Suppressor macrophage (primary cell): ENCODE measurements at regions not wholly inside any gene's neighbourhood (a gene's known extent, or its start where the extent isn't known, plus 50 kb on each side); places are given as distances from the start of the nearest gene placed in this dataset.
"Not testable (repeated sequence)": the region's sequence is repeated elsewhere in the genome, so short reads cannot be mapped to it uniquely, and the experiment has no call there.

ENCODE experiments used
- DNase-seq, 4 experiments: peaks; one replicate each; pipeline ENCODE4 v3.0.0-alpha.2; 2020 to 2022

GRCh38 chr5:25970906-25971489 lies 1067.4 kb downstream of the CDH9 start:
- no peak for DNase-seq

- not testable (repeated sequence) for DNase-seq
Measured at GRCh38 chr5:25969042-25969441, 1069.3 kb downstream of the CDH9 start.

GRCh38 chr5:25964009-25964372 lies 1074.4 kb downstream of the CDH9 start:
- DNase-seq: no peak

- no peak for DNase-seq
Measured at GRCh38 chr5:25963251-25964008, 1075.0 kb downstream of the CDH9 start.

DNA sequence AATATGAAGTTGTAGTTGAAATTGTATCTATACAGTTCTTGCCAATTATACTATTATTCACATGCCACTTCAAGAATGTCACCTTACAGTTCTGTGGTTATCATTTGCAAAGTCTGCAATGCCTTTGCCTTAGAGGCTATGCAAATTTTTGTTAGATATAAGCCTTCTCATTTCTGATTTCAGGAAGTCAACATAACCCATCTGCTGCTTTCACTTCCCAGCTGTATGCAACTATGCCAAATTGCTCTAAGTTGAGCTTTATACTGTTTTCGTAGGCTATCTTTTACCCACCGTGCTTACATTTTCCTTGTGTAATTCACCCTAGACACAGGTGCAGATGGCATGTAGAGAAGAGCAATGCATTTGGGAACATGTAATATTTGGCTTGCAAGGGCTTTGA lies 1083.0 kb downstream of the CDH9 start:
- DNase-seq: no peak

- DNase-seq: no peak
Measured at GRCh38 chr5:25950681-25951080, 1087.7 kb downstream of the CDH9 start.

DNA sequence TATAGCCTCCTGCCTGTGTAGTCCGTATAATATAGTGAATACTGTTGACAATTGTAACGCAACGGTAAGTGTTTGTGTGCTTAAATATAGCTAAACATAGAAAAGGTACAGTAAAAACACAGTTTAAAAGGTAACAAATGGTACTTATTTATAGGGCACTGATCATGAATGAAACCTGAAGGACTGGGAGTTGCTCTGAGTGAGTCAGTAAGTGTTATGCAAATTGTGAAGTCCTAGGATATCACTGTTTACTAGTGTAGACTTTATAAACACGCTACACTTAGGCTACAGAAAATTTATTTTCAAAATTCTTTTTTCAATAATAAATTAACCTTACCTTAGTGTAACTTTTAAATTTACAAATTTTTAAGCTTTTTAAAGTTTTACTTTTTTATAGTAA lies 1090.1 kb downstream of the CDH9 start:
- DNase-seq: no peak

DNA sequence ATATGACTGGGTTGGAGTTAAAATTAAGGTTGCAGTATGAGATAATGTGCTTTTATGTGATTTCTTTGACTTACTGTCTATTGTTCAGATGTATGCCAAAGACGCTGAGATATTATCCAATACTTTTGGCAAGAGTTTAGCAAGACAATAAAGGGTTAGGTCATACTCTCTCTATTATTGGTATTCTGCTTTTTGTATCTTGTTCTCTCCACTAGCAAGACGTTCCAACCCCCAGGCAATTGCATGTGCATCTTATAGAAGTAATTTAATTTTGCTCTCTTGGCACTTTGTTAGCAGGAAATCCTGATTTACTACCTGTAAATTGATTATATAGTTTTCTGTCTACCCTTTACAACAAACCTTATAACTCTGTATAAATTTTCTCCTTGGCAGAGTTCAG lies 1093.6 kb downstream of the CDH9 start:
- no peak for DNase-seq

- no peak for DNase-seq
Measured at GRCh38 chr5:25909163-25909562, 1129.2 kb downstream of the CDH9 start.

GRCh38 chr5:25905646-25906045 lies 1132.7 kb downstream of the CDH9 start:
- no peak for DNase-seq

GRCh38 chr5:25892211-25892610 lies 1146.2 kb downstream of the CDH9 start:
- DNase-seq: no peak

GRCh38 chr5:25891691-25892090 lies 1146.7 kb downstream of the CDH9 start:
- no peak for DNase-seq

- DNase-seq: no peak
Measured at GRCh38 chr5:25881318-25882036, 1156.9 kb downstream of the CDH9 start.

GRCh38 chr5:25863811-25864210 lies 1174.6 kb downstream of the CDH9 start:
- DNase-seq: no peak

GRCh38 chr5:25862276-25862675 lies 1176.1 kb downstream of the CDH9 start:
- DNase-seq: no peak

DNA sequence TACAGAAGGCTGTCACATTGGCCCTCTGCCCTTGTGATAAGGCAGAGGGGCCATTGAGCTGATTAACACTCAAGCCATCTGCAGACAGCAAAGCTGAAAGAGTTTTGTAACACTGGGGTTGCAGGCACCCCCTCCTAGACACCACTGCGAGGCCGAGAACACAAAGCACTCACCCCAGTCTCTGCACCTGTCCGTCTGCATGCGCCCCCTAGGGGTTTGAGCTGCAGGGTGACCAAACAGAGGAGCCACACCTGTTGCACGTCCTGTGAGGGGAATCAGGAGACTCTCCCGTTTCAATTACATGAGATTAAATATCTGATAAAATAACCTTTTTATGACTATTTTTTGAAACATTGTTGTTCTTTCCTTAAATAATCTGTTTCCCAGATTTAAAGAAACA lies 1180.4 kb downstream of the CDH9 start:
- DNase-seq: no peak

- DNase-seq: no peak
Measured at GRCh38 chr5:25851301-25851700, 1187.1 kb downstream of the CDH9 start.

DNA sequence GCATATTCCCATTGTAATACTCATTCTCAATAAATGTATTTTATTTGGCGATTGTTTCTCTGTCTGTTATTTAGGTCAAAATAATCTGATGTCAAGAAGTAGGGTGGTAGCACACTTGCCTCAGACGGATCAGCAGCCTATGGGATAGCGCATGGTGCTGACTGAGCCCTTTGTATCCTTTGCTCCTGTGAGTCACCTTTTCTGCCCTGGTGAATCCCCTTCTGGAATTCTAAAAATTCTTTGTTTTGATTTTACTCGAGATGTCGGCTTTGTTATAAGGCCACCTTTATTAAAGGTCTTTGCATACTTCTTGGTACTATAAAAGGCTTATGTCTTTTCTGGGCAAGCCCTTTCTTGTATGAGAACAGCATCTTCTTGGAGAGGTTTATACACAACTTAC lies 1187.8 kb downstream of the CDH9 start:
- no peak for DNase-seq

DNA sequence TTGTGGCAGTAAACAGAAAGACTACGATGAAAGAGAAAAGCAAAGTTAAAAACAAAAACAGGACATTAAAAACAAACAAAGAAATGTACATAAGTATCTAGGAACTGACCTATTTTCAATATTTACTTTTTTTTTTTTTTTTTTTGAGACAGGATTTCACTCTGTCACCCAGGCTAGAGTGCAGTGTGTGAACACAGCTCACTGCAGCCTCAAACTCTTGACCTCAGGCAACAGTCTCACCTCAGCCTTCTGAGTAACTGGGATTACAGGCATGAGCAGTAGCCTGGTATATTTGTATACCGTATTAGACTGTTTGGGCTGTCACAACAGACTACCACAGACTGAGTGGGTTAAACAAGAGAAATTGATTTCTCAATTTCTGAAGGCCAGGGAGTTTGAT lies 1189.1 kb downstream of the CDH9 start:
- DNase-seq: no peak

GRCh38 chr5:25823330-25823873 lies 1178.6 kb upstream of the CDH10 start:
- DNase-seq: no peak
